HUES6 (cell line): ENCODE measurements at regions not wholly inside any gene's neighbourhood (a gene's known extent, or its start where the extent isn't known, plus 50 kb on each side); places are given as distances from the start of the nearest gene placed in this dataset.

ENCODE experiments used
- H3K27ac ChIP-seq: 2 replicates; pipeline ENCODE4 v1.7.0; 2013; ENCODE audit warnings: low read depth, mild to moderate bottlenecking, low read length, inconsistent platforms
- H3K27me3 ChIP-seq: 2 replicates; pipeline ENCODE4 v1.6.1; 2013; ENCODE audit warnings: low read length; ENCODE audit not compliant: control insufficient read depth, insufficient read depth
- H3K36me3 ChIP-seq: 2 replicates; pipeline ENCODE4 v1.6.1; 2013; ENCODE audit warnings: low read length; ENCODE audit not compliant: control insufficient read depth, insufficient read depth
- H3K4me1 ChIP-seq: 2 replicates; pipeline ENCODE4 v1.6.1; 2013; ENCODE audit warnings: low read length; ENCODE audit not compliant: control insufficient read depth, insufficient read depth
- H3K4me3 ChIP-seq: 2 replicates; pipeline ENCODE4 v1.5.1; 2013; ENCODE audit warnings: low read depth, low read length
- H3K9ac ChIP-seq: one replicate; pipeline ENCODE4 v1.6.1; 2013; ENCODE audit warnings: mild to moderate bottlenecking, low read length
- H3K9me3 ChIP-seq: 2 replicates; pipeline ENCODE4 v1.6.1; 2013; ENCODE audit warnings: low read depth, low read length; ENCODE audit not compliant: control insufficient read depth, insufficient read depth

- no peaks in the 10 kb centered on the region; the same call in 1 of the 2 replicates for H3K9me3 ChIP-seq
- H3K27ac ChIP-seq = no peak overlapping the region
- H3K36me3 ChIP-seq = no peaks in the 10 kb centered on the region
- no peak overlapping the region for H3K4me3 ChIP-seq
- H3K27me3 ChIP-seq = no peaks in the 10 kb centered on the region
- no peak overlapping the region for H3K9ac ChIP-seq
- H3K4me1 ChIP-seq = no peaks in the 10 kb centered on the region
Measured at GRCh38 chr2:83851066-83851465, 608.0 kb downstream of the SUCLG1 start.

GRCh38 chr2:83850071-83850725 lies 608.9 kb downstream of the SUCLG1 start:
- no peak overlapping the region for H3K9ac ChIP-seq
- no peaks in the 10 kb centered on the region; the same call in 1 of the 2 replicates for H3K9me3 ChIP-seq
- H3K4me3 ChIP-seq = no peak overlapping the region
- no peak overlapping the region for H3K27ac ChIP-seq
- no peaks in the 10 kb centered on the region for H3K27me3 ChIP-seq
- no peaks in the 10 kb centered on the region for H3K4me1 ChIP-seq
- H3K36me3 ChIP-seq = no peaks in the 10 kb centered on the region

GRCh38 chr2:83844490-83844889 lies 614.6 kb downstream of the SUCLG1 start:
- H3K4me1 ChIP-seq = no peaks in the 10 kb centered on the region
- H3K27me3 ChIP-seq = no peaks in the 10 kb centered on the region
- H3K36me3 ChIP-seq = no peaks in the 10 kb centered on the region
- H3K9me3 ChIP-seq = no peaks in the 10 kb centered on the region
- no peak overlapping the region for H3K9ac ChIP-seq
- no peak overlapping the region for H3K4me3 ChIP-seq
- no peak overlapping the region for H3K27ac ChIP-seq

GRCh38 chr2:83842421-83842820 lies 616.7 kb downstream of the SUCLG1 start:
- H3K9me3 ChIP-seq = no peaks in the 10 kb centered on the region
- no peak overlapping the region for H3K9ac ChIP-seq

GRCh38 chr2:83837823-83838222 lies 621.3 kb downstream of the SUCLG1 start:
- no peaks in the 10 kb centered on the region for H3K9me3 ChIP-seq
- H3K9ac ChIP-seq = no peak overlapping the region
- H3K27me3 ChIP-seq = no peaks in the 10 kb centered on the region
- H3K4me1 ChIP-seq = no peaks in the 10 kb centered on the region
- no peak overlapping the region for H3K27ac ChIP-seq
- no peak overlapping the region for H3K4me3 ChIP-seq
- H3K36me3 ChIP-seq = no peaks in the 10 kb centered on the region

More at GRCh38 chr2:83842421-83842820, 616.7 kb downstream of the SUCLG1 start:
- Histone ChIP-seq H3K36me3 (no peaks in the 10 kb centered on the region), H3K4me3 (no peak overlapping the region), H3K27ac (no peak overlapping the region), H3K27me3 (no peaks in the 10 kb centered on the region), H3K4me1 (no peaks in the 10 kb centered on the region)

- H3K4me1 ChIP-seq = no peaks in the 10 kb centered on the region
- H3K4me3 ChIP-seq = no peak overlapping the region
- H3K27ac ChIP-seq = no peak overlapping the region
- H3K27me3 ChIP-seq = no peaks in the 10 kb centered on the region
- no peaks in the 10 kb centered on the region for H3K9me3 ChIP-seq
- no peak overlapping the region for H3K9ac ChIP-seq
- no peaks in the 10 kb centered on the region for H3K36me3 ChIP-seq
Measured at GRCh38 chr2:83827618-83828017, 631.5 kb downstream of the SUCLG1 start.

GRCh38 chr2:83826577-83826976 lies 632.5 kb downstream of the SUCLG1 start:
- no peaks in the 10 kb centered on the region for H3K27me3 ChIP-seq
- no peaks in the 10 kb centered on the region for H3K9me3 ChIP-seq
- H3K4me1 ChIP-seq = no peaks in the 10 kb centered on the region
- H3K27ac ChIP-seq = no peak overlapping the region
- no peak overlapping the region for H3K9ac ChIP-seq
- H3K36me3 ChIP-seq = no peaks in the 10 kb centered on the region
- no peak overlapping the region for H3K4me3 ChIP-seq

GRCh38 chr2:83823229-83823628 lies 635.9 kb downstream of the SUCLG1 start:
- Histone ChIP-seq H3K27me3 (no peaks in the 10 kb centered on the region), H3K4me3 (no peak overlapping the region), H3K4me1 (no peaks in the 10 kb centered on the region), H3K9me3 (no peaks in the 10 kb centered on the region), H3K27ac (no peak overlapping the region), H3K9ac (no peak overlapping the region), H3K36me3 (no peaks in the 10 kb centered on the region)

- H3K27me3 ChIP-seq = no peaks in the 10 kb centered on the region
- no peaks in the 10 kb centered on the region for H3K9me3 ChIP-seq
- no peak overlapping the region for H3K9ac ChIP-seq
- H3K27ac ChIP-seq = no peak overlapping the region
- no peaks in the 10 kb centered on the region for H3K4me1 ChIP-seq
- H3K36me3 ChIP-seq = no peaks in the 10 kb centered on the region
- H3K4me3 ChIP-seq = no peak overlapping the region
Measured at GRCh38 chr2:83817511-83817910, 641.6 kb downstream of the SUCLG1 start.

GRCh38 chr2:83808878-83809277 lies 650.2 kb downstream of the SUCLG1 start:
- Histone ChIP-seq H3K4me3 (no peak overlapping the region), H3K9ac (no peak overlapping the region), H3K27ac (no peak overlapping the region), H3K36me3 (no peaks in the 10 kb centered on the region), H3K9me3 (peaks cover 9% of the 10 kb centered on the region; the same call in 1 of the 2 replicates), H3K4me1 (no peaks in the 10 kb centered on the region), H3K27me3 (no peaks in the 10 kb centered on the region)

GRCh38 chr2:83802604-83803003 lies 656.5 kb downstream of the SUCLG1 start:
- peaks cover 16% of the 10 kb centered on the region; the same call in 1 of the 2 replicates for H3K9me3 ChIP-seq
- H3K27me3 ChIP-seq = no peaks in the 10 kb centered on the region
- no peaks in the 10 kb centered on the region; the same call in 1 of the 2 replicates for H3K36me3 ChIP-seq
- H3K4me1 ChIP-seq = no peaks in the 10 kb centered on the region
- H3K27ac ChIP-seq = no peak overlapping the region
- no peak overlapping the region for H3K9ac ChIP-seq
- no peak overlapping the region for H3K4me3 ChIP-seq
